Fibroblast of pulmonary artery (primary cell): ENCODE measurements at regions not wholly inside any gene's neighbourhood (a gene's known extent, or its start where the extent isn't known, plus 50 kb on each side); places are given as distances from the start of the nearest gene placed in this dataset.

Source experiments
- DNase-seq: peaks from one replicate; pipeline ENCODE4 v3.0.0-alpha.2; 2010; ENCODE audit warnings: low read depth
- H3K4me3 ChIP-seq: replicated peaks from 2 replicates; pipeline ENCODE4 v1.5.1; 2011; ENCODE audit warnings: low read depth, mild to moderate bottlenecking, control low read depth, low read length, moderate library complexity
- TF ChIP-seq, protein P1 (sequence below): IDR thresholded peaks from 2 replicates; pipeline ENCODE4 v1.5.1; 2011; ENCODE audit warnings: mild to moderate bottlenecking, control low read depth, low read length, inconsistent platforms; ENCODE audit errors: missing control alignments

DNA sequence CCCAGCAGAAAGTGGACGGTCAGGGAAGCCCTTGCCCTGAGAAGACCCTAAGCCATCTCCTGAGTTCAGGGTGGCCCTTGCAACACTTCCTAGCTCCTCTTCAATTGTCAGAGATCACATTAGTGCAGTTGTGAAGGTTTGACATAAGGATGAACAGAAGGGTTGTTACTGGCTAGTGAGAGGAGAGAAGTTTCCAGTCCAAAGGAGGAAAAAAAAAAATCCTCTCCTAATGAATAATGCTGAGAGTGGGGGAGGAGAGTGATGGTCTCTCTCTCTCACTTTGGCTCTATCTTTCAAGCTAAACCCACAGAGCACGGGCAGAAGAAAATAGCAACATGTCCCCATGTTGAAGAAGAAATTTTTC, 819.9 kb downstream of the BCL11A start:
- no peak for DNase-seq
- no peak overlapping the region for H3K4me3 ChIP-seq
- TF ChIP-seq, protein P1, sequence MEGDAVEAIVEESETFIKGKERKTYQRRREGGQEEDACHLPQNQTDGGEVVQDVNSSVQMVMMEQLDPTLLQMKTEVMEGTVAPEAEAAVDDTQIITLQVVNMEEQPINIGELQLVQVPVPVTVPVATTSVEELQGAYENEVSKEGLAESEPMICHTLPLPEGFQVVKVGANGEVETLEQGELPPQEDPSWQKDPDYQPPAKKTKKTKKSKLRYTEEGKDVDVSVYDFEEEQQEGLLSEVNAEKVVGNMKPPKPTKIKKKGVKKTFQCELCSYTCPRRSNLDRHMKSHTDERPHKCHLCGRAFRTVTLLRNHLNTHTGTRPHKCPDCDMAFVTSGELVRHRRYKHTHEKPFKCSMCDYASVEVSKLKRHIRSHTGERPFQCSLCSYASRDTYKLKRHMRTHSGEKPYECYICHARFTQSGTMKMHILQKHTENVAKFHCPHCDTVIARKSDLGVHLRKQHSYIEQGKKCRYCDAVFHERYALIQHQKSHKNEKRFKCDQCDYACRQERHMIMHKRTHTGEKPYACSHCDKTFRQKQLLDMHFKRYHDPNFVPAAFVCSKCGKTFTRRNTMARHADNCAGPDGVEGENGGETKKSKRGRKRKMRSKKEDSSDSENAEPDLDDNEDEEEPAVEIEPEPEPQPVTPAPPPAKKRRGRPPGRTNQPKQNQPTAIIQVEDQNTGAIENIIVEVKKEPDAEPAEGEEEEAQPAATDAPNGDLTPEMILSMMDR = no peak

DNA sequence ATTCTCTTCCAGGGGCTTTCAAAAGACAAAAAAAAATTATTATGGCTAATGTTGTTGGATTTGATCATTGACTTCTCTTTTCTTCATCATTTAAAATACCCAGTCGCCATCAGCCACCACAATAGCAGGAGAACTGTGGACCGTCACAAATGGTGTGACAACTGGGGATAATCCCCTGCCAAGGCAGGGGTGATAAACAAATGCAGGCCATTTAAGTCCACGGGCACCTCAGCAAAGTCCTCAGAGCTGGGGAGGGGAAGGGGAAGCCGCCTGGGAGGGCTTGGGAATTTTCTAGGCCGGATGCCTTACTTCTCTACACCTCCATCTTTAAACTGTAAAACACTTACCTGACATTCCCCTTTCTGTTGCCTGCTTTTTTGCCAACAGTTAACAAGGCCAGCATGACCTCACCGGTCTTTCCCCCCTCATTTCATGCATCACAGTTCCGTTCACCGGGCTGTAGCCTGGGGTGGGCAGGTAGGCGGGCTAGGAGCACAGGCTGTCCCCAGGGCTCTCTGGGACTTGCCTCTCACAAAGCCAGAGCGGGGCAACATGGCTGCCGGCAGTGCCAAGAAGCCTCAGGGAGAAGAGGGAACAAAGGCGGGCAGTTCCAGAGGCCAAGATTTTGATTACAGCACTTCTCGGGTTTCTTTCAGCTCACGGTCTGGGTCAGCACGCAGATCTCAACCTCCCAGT, 820.4 kb downstream of the BCL11A start:
- no peak overlapping the region for H3K4me3 ChIP-seq
- DNase-seq = no peak
- TF ChIP-seq, protein P1 = no peak

DNA sequence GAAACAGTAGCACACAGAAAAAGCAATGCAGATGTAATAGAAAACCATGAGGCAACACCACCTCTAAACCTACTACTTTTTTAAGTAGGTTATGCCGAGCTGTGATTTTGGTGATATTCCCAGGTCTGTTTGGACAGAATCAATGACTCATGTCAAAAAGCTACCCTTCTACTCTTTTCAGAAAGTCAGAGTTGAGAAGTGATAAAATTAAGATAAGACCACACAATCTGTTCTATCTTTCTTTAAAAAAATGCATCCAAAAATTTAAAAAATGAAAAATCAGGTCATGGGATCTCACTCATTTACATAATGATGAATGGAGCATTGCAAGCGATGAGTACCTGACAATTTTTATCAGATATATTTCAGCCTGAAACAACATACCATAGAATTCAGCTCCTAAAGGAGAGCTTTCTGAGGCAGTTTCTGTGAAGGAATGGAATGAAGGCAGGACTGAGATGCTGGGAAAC, 826.3 kb downstream of the BCL11A start:
- no peak for DNase-seq
- TF ChIP-seq, protein P1 = no peak
- H3K4me3 ChIP-seq = no peak overlapping the region

DNA sequence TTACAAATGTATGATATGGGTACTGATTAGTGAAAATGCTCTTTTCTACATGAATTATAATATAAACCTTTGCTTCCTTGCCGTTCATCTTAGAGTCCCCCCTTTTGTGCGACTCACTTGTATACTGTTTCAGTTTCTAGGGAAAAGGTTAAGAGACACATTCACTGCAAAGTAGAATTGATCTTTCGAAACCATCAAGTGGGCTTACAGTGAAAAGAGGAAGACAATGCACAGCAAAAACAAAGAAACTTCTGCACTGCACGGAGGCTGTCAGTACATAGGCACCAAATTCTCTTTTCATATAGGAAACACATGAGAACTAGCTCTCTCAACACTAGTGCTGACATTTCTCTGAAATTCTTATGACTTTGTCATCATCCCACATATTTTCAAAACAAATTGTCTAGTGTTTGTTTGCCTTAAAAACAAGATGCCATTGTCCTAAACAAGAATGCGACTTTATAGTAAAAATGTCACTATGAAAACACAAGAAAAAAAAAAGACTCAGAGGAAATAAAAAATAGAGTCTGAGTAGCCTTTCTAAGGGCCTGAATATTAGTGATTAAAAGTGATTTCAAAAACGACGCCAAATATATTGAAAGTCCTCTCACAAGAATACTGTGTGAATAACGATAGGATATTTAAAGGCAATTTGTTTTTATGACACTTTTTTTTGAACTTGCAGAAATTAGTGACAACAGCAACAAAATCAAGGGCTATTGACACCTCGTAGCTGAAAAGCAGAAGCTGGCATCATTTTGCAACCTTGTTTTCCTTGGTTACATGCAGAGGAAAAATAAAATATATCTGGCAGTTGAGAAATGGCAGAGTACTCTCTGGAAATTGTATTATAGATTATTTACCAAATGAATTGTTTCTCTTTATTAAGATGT, 827.0 kb downstream of the BCL11A start:
- TF ChIP-seq, protein P1 = no peak
- no peak for DNase-seq
- H3K4me3 ChIP-seq = no peak overlapping the region

DNA sequence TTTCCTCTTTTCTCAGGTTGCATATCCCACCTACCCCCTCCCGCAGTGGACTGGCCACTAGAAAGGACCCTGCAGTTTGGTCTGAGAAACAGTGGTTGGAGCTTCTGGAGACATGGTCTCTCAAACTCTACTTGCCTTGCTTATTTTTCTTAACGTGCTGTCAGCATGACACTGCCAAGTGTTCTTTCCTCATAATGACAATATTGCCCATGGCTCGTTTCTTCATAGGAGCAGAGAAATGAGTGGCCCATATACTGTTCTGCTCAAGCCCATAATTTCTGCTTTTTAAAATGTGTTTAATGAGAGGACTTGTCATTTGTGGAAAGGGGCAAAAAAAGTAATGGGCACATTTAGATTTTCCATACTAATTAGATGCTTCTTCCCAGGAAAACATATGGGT, 828.7 kb downstream of the BCL11A start:
- no peak overlapping the region for H3K4me3 ChIP-seq
- no peak for DNase-seq
- TF ChIP-seq, protein P1 = no peak

DNA sequence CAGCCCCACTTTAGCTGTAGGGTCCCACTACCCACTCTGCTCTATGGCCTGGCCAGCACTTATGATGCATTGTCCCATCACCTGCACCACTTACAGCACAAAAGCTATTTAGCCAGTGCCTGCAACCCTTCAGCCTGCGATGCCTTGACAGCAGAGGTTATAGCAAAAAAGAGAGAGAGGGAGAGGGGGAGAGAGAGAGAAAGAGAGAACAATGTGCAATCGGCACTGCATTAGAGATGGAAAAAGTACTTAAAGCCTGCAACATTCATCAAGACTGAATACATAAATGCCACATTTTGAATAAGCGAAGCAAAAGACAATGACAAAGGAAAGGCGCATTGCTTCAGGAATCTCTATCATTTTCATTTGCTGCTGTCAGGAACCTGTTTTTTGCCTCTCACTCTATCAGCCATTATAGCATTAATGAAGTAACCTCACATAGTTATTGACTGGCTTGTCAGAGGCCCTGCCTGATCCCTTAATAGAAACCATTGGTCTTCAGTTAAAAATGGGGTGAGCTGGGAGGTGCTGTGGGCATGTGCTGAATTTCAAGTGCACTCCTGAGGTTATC, 833.1 kb downstream of the BCL11A start:
- no peak overlapping the region for H3K4me3 ChIP-seq
- DNase-seq = no peak
- TF ChIP-seq, protein P1 = no peak
